HepG2 (cell line): ENCODE measurements at regions not wholly inside any gene's neighbourhood (a gene's known extent, or its start where the extent isn't known, plus 50 kb on each side); places are given as distances from the start of the nearest gene placed in this dataset.

Source experiments
- ATAC-seq: fragments of 200-7000 bp; cut with Tn5 transposase; 3 replicates; pipeline ENCODE4 v1.9.1; 2020; ENCODE audit warnings: mild to moderate bottlenecking, moderate library complexity
- BruUV-seq: library from RNA; stranded (reverse); fragments of 400-500 nt; replicated peaks from 2 replicates; lab custom pipeline; 2021; lab: Mats Ljungman, UMichigan
- CTCF ChIA-PET: fragments of 300-600 bp; formaldehyde crosslinking; extraction: SDS; loops from one replicate; lab custom pipeline; 2021; ENCODE audit warnings: low total read pairs, inconsistent platforms, low intra/inter-chr PET ratio; lab: Yijun Ruan, JAX
- POLR2A ChIA-PET: fragments of 350-600 bp; sonication (Branson Sonifier 250); formaldehyde crosslinking; loops from one replicate; lab custom pipeline; 2020; ENCODE audit warnings: antibody characterized with exemption, inconsistent platforms; lab: Yijun Ruan, JAX
- DNase-seq: peaks from one replicate; pipeline ENCODE4 v3.0.0-alpha.2; 2015; ENCODE audit warnings: low spot score
- FAIRE-seq: peaks from 3 replicates; lab custom pipeline; 2011; peaks lifted over from hg19 to GRCh38; lab: Jason Lieb, UNC
- H2AFZ ChIP-seq: one replicate; pipeline ENCODE4 v1.6.1; 2011; ENCODE audit warnings: low read length, inconsistent platforms
- H3K27ac ChIP-seq: fragments of 300-600 bp; 3 replicates; pipeline ENCODE4 v1.8.0; 2011; ENCODE audit warnings: mixed run types, mild to moderate bottlenecking, mixed read lengths, low read length, inconsistent platforms; ENCODE audit not compliant: insufficient read depth; ENCODE audit errors: extremely low read length
- H3K27me3 ChIP-seq, 2 experiments: fragments of 200-600 bp in 1 of 2; 2 replicates in 1 of 2; 3 replicates in 1 of 2; pipeline versions ENCODE4 v1.6.0 to v1.8.0; 2011; ENCODE audit warnings: low read length in 2 of 2, mild to moderate bottlenecking in 2 of 2, moderate library complexity in 2 of 2, inconsistent platforms in 1 of 2; ENCODE audit not compliant: insufficient read depth in 2 of 2, control insufficient read depth in 1 of 2
- H3K36me3 ChIP-seq, 2 experiments: fragments of 200-600 bp in 1 of 2; replicated peaks in 1 of 2; 2 replicates in 1 of 2; 3 replicates in 1 of 2; pipeline versions ENCODE4 v1.5.1 to v1.8.0; 2011; ENCODE audit warnings: low read length in 2 of 2, inconsistent platforms in 1 of 2; ENCODE audit not compliant: insufficient read depth in 2 of 2, control insufficient read depth in 1 of 2
- H3K4me1 ChIP-seq: 2 replicates; pipeline ENCODE4 v1.5.1; 2012; ENCODE audit warnings: low read length, inconsistent platforms; ENCODE audit not compliant: insufficient read depth
- H3K4me2 ChIP-seq: 2 replicates; pipeline ENCODE4 v1.6.0; 2011; ENCODE audit warnings: low read depth, low read length, inconsistent platforms
- H3K4me3 ChIP-seq, 3 experiments: fragments of 200-600 bp in 1 of 3; sonication (generic), shearing (Covaris generic) in 1 of 3; replicated peaks in 1 of 3; 2 replicates each; pipeline ENCODE4 v1.5.1; 2011 to 2016; ENCODE audit warnings: low read length in 3 of 3, inconsistent platforms in 2 of 3, low read depth in 2 of 3, mild to moderate bottlenecking in 2 of 3, control low read depth in 1 of 3, mixed read lengths in 1 of 3; ENCODE audit not compliant: insufficient read depth in 1 of 3
- H3K79me2 ChIP-seq: one replicate; pipeline ENCODE4 v1.6.1; 2011; ENCODE audit warnings: low read length, inconsistent platforms; ENCODE audit not compliant: insufficient read depth
- H3K9ac ChIP-seq: 2 replicates; pipeline ENCODE4 v1.6.0; 2011; ENCODE audit warnings: mild to moderate bottlenecking, low read depth, low read length, inconsistent platforms; ENCODE audit not compliant: insufficient read depth
- H3K9me3 ChIP-seq: 2 replicates; pipeline ENCODE4 v1.5.1; 2012; ENCODE audit warnings: mild to moderate bottlenecking, low read length
- H4K20me1 ChIP-seq: 2 replicates; pipeline ENCODE4 v1.6.0; 2011; ENCODE audit warnings: inconsistent platforms, mild to moderate bottlenecking, low read length, moderate library complexity; ENCODE audit not compliant: insufficient read depth
- ATF7 ChIP-seq, 2 experiments: fragments of 450-650 bp in 1 of 2; sonication (generic) in 1 of 2; formaldehyde crosslinking in 1 of 2; IDR thresholded peaks; 2 replicates each; pipeline versions ENCODE4 v1.4.0 to v1.6.1; 2016 to 2020; ENCODE audit warnings: antibody characterized with exemption in 1 of 2, mild to moderate bottlenecking in 1 of 2, missing genetic modification reagents in 1 of 2
- NFRKB ChIP-seq: fragments of 450-650 bp; IDR thresholded peaks from 2 replicates; pipeline ENCODE4 v1.6.1; 2017
- SMYD3 ChIP-seq: sonication (generic); formaldehyde crosslinking; IDR thresholded peaks from 2 replicates; pipeline ENCODE4 v1.8.1; 2023; ENCODE audit warnings: mild to moderate bottlenecking, missing genetic modification reagents
- WGBS: methylation state at CpG from one replicate; pipeline ENCODE4 v1.1.6; 2017; ENCODE audit warnings: low lambda C conversion rate; 5-methylcytosine and 5-hydroxymethylcytosine counted together
- in situ Hi-C: cut with HindIII; loops from 2 replicates; pipeline ENCODE4 v1.10.0; 2017; ENCODE audit warnings: low pct_unique_long_range_greater_than_20kb; ENCODE audit not compliant: extremely low pct_ligation_motif_present
- intact Hi-C: fragments of 100-400 bp; cut with micrococcal nuclease; formaldehyde crosslinking; loops from one replicate; pipeline ENCODE4 v1.10.0; 2022; ENCODE audit not compliant: unreplicated experiment

GRCh38 chr5:54601411-54602230 lies 84.1 kb downstream of the SNX18 start:
- DNase-seq (no peak), FAIRE-seq (no peak), ATAC-seq (no peak)
- in situ Hi-C loops (no loop called here), intact Hi-C loops (no loop called here)
- no peaks in the 10 kb centered on the region for H3K36me3 ChIP-seq
- H3K4me1 ChIP-seq: no peaks in the 10 kb centered on the region
- H3K4me3 ChIP-seq: no peak overlapping the region
- ChIA-PET POLR2A (no interaction called here), CTCF (no interaction called here)
- H3K79me2 ChIP-seq: no peaks in the 10 kb centered on the region
- H3K4me2 ChIP-seq: no peak overlapping the region
- BruUV-seq: no TSS peak
- TF ChIP-seq NFRKB (no peak), ATF7 (IDR thresholded peaks at IDR 0.05) (no peak), ATF7 (CRISPR knock-in tag; IDR thresholded peaks at IDR 0.05) (no peak), SMYD3 (CRISPR knock-in tag) (no peak)
- no peak overlapping the region for H2AFZ ChIP-seq
- no peaks in the 10 kb centered on the region for H4K20me1 ChIP-seq
- no peak overlapping the region for H3K27ac ChIP-seq
- no peak overlapping the region for H3K9ac ChIP-seq
- WGBS: 16% methylated on average over 8 of the region's 8 CpGs
- H3K9me3 ChIP-seq: no peaks in the 10 kb centered on the region
- no peaks in the 10 kb centered on the region for H3K27me3 ChIP-seq
